OCI-LY3 (cell line): ENCODE measurements at regions not wholly inside any gene's neighbourhood (a gene's known extent, or its start where the extent isn't known, plus 50 kb on each side); places are given as distances from the start of the nearest gene placed in this dataset.

ENCODE experiments used
- CTCF ChIP-seq: fragments of 200-600, 300-600 bp; sonication (generic); IDR thresholded peaks from 2 replicates; pipeline ENCODE4 v1.5.1; 2014; ENCODE audit warnings: antibody characterized with exemption, low read length, low read depth
- EZH2phosphoT487 ChIP-seq: fragments of 200-600 bp; shearing (Covaris generic); IDR thresholded peaks from 2 replicates; pipeline ENCODE4 v1.6.1; 2018; ENCODE audit warnings: antibody characterized with exemption, mixed run types, low read depth

DNA sequence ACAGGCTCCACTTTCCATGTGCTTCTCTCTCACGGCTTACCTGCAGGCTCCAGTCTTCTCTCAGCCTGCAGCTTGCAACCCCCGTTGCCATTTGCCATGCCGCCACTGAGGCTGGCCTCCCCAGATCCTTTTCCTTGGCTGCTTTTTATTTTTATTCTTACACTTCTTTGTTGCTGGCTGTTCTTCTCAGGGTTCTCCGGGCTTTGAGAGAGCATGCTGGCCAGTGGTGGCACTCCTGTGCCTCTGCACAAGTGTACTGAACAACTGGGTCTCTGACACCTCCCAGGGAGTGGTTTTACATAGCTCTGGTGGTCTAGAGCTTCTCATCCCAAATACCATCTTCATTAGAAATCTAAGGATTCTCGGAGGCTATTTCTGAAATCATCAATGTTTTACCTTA is 241.7 kb upstream of the MTNR1B start:
- TF ChIP-seq CTCF (no peak), EZH2phosphoT487 (no peak)
